HG03139 (cell line): ENCODE measurements at regions not wholly inside any gene's neighbourhood (a gene's known extent, or its start where the extent isn't known, plus 50 kb on each side); places are given as distances from the start of the nearest gene placed in this dataset.
"Not testable (repeated sequence)": the region's sequence is repeated elsewhere in the genome, so short reads cannot be mapped to it uniquely, and the experiment has no call there.

Experiments
- ATAC-seq: cut with Tn5 transposase; IDR thresholded peaks from one replicate; pipeline ENCODE4 v1.9.1; 2021; ENCODE audit not compliant: unreplicated experiment

DNA sequence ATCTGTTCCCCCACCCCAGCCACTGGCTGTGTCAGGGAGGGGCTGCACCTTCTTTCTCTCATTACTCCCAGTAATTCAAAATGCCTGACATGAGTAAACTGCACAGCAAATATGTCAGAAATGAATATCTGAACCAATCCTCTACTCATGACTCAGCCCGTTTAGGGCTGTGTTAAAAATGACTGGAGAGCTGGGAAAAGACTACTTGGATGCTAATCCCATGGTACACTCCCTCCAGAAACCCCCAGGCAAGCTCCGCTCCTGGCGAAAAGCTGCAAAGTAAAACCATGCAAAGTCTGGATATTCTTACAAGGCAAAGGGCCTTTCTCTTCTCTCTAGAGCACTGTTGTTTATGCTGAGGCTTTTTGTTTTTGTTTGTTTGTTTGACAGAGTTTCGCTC, 448.1 kb upstream of the DYNLRB2 start:
- ATAC-seq = no peak

DNA sequence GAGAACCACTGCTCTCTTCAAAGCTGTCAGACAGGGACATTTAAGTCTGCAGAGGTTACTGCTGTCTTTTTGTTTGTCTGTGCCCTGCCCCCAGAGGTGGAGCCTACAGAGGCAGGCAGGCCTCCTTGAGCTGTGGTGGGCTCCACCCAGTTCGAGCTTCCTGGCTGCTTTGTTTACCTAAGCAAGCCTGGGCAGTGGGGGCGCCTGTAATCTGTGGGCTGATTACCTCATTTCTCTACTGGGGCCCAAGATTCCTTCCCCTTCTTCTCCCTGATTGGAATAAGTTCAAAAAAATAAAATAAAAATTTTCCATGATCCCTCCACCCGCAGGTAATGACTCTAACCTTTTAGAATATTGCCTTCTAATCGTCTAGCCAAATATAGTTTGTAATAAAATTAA, 449.3 kb upstream of the DYNLRB2 start:
- ATAC-seq = not testable (repeated sequence)

GRCh38 chr16:80085606-80086005, 455.2 kb upstream of the DYNLRB2 start:
- no peak for ATAC-seq

- no peak for ATAC-seq
Observed at GRCh38 chr16:80084614-80085013, 456.2 kb upstream of the DYNLRB2 start.

- ATAC-seq = no peak
Observed at GRCh38 chr16:80084163-80084562, 456.6 kb upstream of the DYNLRB2 start.

GRCh38 chr16:80082906-80083305, 457.9 kb upstream of the DYNLRB2 start:
- ATAC-seq = no peak

- no peak for ATAC-seq
Observed at GRCh38 chr16:80081846-80082245, 458.9 kb upstream of the DYNLRB2 start.

GRCh38 chr16:80080287-80080851, 460.4 kb upstream of the DYNLRB2 start:
- no peak for ATAC-seq

DNA sequence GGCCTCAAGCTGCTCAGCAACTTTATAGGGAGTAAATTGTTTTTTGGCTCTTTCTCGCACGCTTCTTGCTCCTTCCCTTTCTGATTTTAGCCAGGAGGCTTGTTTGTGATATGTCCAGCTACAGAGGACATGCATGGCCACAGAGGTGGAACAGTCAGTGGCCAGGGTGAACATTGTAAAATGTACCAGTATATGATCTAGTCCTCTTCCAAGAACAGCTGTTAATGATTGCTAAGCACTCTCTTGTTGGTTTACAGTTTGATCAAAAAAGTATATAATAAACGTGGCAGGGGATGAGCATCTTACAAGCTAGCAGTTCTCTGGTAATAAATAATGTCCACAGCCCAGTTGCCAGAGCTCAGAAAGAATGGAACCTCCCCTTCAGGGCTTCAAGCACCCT, 461.7 kb upstream of the DYNLRB2 start:
- no peak for ATAC-seq

DNA sequence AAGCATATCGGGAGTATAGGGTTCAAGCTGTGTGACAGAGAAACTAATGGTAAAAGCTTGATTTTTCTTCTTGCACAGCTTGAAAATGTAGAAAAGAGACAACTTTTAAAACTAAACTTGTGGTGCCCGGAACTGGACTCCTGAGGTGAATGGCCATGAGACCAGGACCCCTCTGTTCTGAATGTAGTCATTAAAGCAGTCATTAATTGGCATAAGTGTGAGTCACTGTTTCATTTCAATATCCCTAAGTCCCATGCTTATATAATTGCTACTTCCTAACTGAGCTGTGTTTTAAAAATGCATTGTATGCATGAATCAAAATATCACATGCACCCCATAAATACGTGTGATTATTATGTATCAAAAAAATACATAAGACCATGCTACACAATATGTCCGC, 463.1 kb upstream of the DYNLRB2 start:
- ATAC-seq = no peak

GRCh38 chr16:80074329-80074728, 466.5 kb upstream of the DYNLRB2 start:
- ATAC-seq = no peak

GRCh38 chr16:80071964-80072456, 468.8 kb upstream of the DYNLRB2 start:
- no peak for ATAC-seq

DNA sequence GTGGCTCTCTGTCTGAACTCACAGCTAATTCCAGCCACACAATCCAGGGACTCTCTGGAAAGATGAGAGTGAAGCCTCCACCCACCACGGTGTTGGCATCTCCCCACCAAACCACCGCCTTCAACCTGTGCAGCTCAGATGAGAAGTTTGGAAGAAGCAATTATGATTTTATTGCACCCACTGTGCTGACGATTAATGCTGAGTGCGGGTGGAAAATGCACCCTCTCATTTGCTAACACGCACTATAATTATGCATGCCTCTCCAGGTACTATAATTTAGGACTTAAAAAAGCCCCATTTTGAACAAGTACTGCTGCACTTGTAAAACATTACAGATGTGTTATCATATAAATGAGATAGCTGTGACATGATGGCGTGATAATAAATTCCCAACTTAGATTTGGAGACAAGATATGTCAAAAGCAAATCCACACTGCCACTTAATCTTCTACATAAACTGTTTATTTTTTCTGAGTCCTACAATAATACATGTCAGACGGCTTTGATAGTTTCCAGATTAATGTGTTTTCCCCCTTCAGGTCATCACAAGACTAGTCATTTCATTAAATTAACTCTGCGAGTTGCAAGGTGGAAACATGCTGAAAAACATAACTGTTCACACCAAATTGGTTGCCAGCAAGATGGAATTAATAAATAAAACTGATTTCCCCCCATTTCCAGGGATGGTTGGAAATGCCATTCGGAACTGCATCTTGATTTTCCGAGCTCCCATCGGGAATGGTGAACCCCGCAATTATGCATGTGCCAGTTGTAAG, 466.5 kb upstream of the MAF start:
- ATAC-seq = no peak

DNA sequence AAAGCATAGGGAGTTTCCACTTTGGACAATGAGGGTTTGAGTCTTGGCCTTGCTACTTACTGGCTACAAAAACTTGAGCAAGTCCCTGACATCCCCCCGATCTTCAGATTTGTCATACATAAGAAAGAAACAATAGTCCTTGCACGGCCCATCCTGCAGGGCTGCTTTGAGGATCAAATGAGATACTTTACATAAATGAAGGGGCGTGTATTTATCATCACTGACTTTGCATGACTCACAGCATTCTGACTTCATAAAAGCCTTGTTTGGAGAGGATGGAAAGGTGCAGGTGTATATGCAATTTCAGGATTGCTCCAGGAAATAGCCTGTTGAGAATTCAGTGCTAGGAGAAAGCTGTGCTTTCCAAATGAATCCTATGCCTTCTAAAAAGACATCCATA, 465.0 kb upstream of the MAF start:
- ATAC-seq = no peak

- ATAC-seq = no peak
Observed at GRCh38 chr16:80063713-80064069, 463.2 kb upstream of the MAF start.

DNA sequence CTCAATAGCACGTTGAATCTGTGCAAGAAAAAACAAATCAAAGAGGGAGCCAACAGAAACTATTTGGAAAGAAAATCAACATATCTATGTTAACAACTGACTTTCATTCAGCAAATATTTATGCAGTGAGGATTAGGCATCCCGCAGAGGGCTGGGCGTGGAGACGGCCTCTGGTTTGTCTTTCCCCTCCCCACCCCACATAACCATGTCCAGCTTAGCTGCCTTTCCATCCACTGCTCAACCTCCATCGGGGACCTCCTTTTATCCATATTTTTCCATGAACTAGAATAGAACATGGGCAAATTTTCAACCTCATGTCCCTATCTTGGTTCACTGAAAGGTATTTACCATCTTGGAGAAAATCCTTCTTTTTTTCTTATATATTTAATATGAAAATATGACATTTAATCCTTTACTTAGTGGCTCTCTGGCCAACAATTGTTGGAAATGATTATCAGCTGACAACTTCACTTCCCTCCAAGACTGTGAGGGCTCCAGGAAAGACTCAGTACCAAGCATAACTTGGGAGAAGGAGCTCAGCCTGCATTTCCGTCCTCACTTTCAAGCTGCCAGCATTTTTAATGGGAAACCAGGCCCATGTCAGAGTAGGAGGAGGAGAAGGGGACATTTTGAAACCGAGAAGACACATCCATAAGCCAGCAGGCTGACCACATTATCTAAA, 462.6 kb upstream of the MAF start:
- ATAC-seq = no peak

DNA sequence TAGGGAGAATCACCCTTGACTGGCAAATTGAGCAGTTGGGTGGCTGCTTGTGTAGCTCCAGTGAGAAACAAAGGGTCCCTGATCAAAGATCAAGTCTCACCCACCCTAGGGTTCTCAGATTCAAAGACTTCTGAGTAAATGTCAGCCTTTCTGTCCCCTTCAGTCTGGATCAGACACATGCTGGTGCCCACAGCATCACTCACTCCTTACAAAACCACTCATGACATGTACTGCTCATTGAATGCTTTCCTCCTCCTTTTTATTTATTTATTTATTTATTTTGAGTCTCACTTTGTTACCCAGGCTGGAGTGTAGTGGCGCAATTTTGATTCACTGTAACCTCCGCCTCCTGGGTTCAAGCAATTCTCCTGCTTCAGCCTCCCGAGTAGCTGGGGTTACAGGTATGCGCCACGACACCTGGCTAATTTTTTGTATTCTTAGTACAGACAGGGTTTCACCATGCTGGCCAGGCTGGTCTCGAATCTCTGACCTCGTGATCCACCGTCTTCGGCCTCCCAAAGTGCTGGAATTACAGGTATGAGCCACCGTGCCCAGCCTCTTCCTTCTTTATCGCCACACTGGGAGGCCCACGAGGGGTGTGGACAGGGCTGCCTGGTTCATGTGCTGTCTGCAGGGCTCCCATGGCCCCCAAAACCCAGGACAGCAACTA, 462.0 kb upstream of the MAF start:
- no peak for ATAC-seq

DNA sequence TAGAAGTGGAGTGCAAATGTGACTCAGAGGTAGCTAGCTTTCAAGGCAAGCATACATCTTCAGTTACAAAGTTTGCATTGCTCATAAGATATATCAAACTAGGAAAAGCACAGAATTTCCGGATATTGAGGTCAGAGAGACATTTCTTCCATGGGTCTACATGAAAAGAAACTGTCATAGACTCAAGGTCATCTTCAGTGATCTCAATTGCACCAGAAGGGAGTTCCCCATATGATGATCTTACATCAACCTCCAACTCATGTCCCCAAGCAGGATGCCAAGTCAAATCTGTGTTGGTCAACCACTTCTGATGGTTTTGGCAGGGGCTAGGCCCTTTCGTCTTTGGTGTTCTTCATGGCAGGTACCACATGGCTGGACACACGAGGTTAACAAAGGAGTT, 459.9 kb upstream of the MAF start:
- no peak for ATAC-seq

DNA sequence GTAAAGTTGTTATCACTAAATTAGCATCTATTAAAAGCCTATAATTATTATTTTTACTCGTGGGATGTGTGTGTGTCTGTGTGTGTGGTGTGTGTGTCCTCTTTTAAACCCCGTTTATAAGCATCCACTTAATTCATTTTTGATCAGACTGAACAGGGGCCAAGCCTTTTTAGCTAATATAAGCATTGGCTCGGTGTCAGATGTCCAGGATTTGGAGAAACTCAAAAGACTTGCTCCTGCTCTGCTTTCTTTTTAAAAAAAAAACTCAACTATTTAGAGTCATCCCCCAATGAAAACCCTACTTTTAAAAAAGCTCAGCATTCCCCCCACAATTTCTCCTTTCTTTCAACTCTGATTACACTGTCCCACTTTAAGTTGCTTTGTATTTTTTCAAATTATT, 459.3 kb upstream of the MAF start:
- ATAC-seq = no peak

DNA sequence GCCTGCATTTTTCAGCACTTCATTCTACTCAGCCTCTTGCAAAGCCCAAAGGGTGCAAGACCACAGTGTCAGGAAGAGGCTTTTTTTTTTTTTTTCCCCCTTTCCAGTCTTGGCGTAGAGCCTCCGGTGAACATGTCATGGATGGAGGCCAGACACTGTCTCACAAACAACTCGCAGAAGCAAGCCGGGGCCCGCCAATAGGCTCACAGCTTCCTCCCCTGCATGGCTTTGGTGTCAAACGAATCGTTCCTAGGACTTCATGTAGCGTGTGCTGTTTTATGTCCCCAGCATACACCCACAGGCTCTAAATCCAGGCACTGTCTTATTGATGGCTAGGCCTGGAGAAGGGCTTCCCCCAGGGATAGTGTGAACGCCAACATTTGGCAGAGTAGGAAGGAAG, 457.7 kb upstream of the MAF start:
- no peak for ATAC-seq

DNA sequence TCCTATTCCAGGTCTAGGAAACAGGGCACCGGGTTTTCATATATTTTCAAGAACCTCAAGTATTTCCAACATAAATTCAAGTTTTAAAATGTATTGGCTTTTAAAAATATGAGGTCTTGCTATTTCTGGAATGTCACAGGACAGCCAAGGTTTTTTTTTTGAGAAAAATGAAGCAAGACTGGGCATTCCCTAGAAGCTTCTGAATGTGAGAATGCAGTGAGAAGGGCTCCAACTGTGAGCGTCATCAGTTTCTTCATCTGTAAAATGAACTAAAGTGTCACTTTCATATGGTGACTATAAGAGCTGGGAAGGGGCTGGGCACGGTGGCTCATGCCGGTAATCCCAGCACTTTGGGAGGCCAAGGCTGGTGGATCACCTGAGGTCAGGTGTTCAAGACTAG, 455.8 kb upstream of the MAF start:
- ATAC-seq = no peak

DNA sequence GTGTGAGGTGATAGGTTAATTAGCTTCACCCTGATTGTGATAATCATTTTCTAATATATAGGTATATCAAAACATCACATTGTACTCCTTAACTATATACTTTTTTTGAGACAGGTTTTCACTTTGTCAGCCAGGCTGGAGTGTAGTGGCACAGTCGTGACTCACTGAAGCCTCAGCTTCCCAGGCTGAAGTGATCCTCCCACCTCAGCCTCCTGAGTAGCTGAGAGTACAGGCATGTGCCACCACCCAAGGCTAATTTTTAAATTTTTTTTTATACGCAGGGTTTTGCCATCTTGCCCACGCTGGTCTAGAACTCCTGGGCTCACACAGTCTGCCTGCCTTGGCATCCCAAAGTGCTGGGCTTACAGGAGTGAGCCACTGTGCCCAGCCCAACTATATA, 455.3 kb upstream of the MAF start:
- ATAC-seq = no peak
